GM21786 (cell line): ENCODE measurements at regions not wholly inside any gene's neighbourhood (a gene's known extent, or its start where the extent isn't known, plus 50 kb on each side); places are given as distances from the start of the nearest gene placed in this dataset.
"Not testable (repeated sequence)": the region's sequence is repeated elsewhere in the genome, so short reads cannot be mapped to it uniquely, and the experiment has no call there.

ENCODE experiments used
- ATAC-seq: cut with Tn5 transposase; IDR thresholded peaks from one replicate; pipeline ENCODE4 v1.9.1; 2021; ENCODE audit not compliant: unreplicated experiment

GRCh38 chr12:131660401-131660800 lies 50.5 kb upstream of the SFSWAP start:
- not testable (repeated sequence) for ATAC-seq
